Right atrium auricular region (tissue), 2 donors: ENCODE measurements at regions not wholly inside any gene's neighbourhood (a gene's known extent, or its start where the extent isn't known, plus 50 kb on each side); places are given as distances from the start of the nearest gene placed in this dataset.

ENCODE experiments used
- DNase-seq: peaks from one replicate; pipeline ENCODE4 v3.0.0-alpha.2; 2019; ENCODE audit warnings: low spot score
- H3K27ac ChIP-seq, 2 donors: fragments of 200-600 bp; sonication (generic); 1 replicate in 1 of 2; 2 replicates in 1 of 2; pipeline ENCODE4 v1.5.1; 2016 to 2019
- H3K27me3 ChIP-seq, 2 donors: fragments of 200-600 bp; sonication (generic); one replicate each; pipeline versions ENCODE4 v1.5.1 to v1.6.0; 2017 to 2019
- H3K36me3 ChIP-seq: fragments of 200-600 bp; sonication (generic); one replicate; pipeline ENCODE4 v1.5.1; 2016
- H3K4me1 ChIP-seq, 2 donors: fragments of 200-600 bp; sonication (generic); one replicate each; pipeline versions ENCODE4 v1.5.1 to v1.6.0; 2017 to 2019
- H3K4me3 ChIP-seq, 2 donors: fragments of 200-600 bp; sonication (generic); 1 replicate in 1 of 2; 2 replicates in 1 of 2; pipeline ENCODE4 v1.5.1; 2017 to 2019; ENCODE audit warnings: mild to moderate bottlenecking in 1 of 2, moderate library complexity in 1 of 2
- H3K9me3 ChIP-seq, 2 donors: fragments of 200-600 bp; sonication (generic); one replicate each; pipeline ENCODE4 v1.5.1; 2019
- CTCF ChIP-seq, 2 donors: fragments of 200-600 bp; sonication (generic); IDR thresholded peaks; one replicate each; pipeline ENCODE4 v1.5.1; 2019; ENCODE audit warnings: antibody characterized with exemption in 2 of 2

- no peak overlapping the region for H3K4me3 ChIP-seq
- TF ChIP-seq CTCF (IDR thresholded peaks at IDR 0.05): no peak
- DNase-seq: no peak
- H3K9me3 ChIP-seq: no peaks in the 10 kb centered on the region
- no peaks in the 10 kb centered on the region for H3K27me3 ChIP-seq
- no peak overlapping the region for H3K27ac ChIP-seq
- H3K4me1 ChIP-seq: no peaks in the 10 kb centered on the region
- H3K36me3 ChIP-seq: no peaks in the 10 kb centered on the region
Measured at GRCh38 chr2:122750095-122750494, 994.6 kb downstream of the TSN start.

- no peaks in the 10 kb centered on the region for H3K36me3 ChIP-seq
- H3K4me3 ChIP-seq: no peak overlapping the region
- no peak for TF ChIP-seq CTCF (IDR thresholded peaks at IDR 0.05)
- no peaks in the 10 kb centered on the region for H3K4me1 ChIP-seq
- no peaks in the 10 kb centered on the region for H3K9me3 ChIP-seq
- H3K27me3 ChIP-seq: no peaks in the 10 kb centered on the region
- no peak overlapping the region for H3K27ac ChIP-seq
- no peak for DNase-seq
Measured at GRCh38 chr2:122750808-122751207, 995.4 kb downstream of the TSN start.

- Histone ChIP-seq H3K4me1 (no peaks in the 10 kb centered on the region), H3K27me3 (no peaks in the 10 kb centered on the region), H3K4me3 (no peak overlapping the region), H3K36me3 (no peaks in the 10 kb centered on the region), H3K27ac (no peak overlapping the region), H3K9me3 (no peaks in the 10 kb centered on the region)
- no peak for DNase-seq
- TF ChIP-seq CTCF (IDR thresholded peaks at IDR 0.05): no peak
Measured at GRCh38 chr2:122753336-122753735, 997.9 kb downstream of the TSN start.

- TF ChIP-seq CTCF (IDR thresholded peaks at IDR 0.05): no peak
- H3K27ac ChIP-seq: no peak overlapping the region
Measured at GRCh38 chr2:122754561-122754960, 999.1 kb downstream of the TSN start.

GRCh38 chr2:122755281-122755780 lies 999.9 kb downstream of the TSN start:
- no peak for TF ChIP-seq CTCF (IDR thresholded peaks at IDR 0.05)

More at GRCh38 chr2:122754561-122754960, 999.1 kb downstream of the TSN start:
- no peaks in the 10 kb centered on the region for H3K9me3 ChIP-seq
- H3K4me3 ChIP-seq: no peak overlapping the region
- no peaks in the 10 kb centered on the region for H3K36me3 ChIP-seq
- no peak for DNase-seq
- no peaks in the 10 kb centered on the region for H3K4me1 ChIP-seq
- no peaks in the 10 kb centered on the region for H3K27me3 ChIP-seq

GRCh38 chr2:122758967-122759366 lies 1003.5 kb downstream of the TSN start:
- Histone ChIP-seq H3K36me3 (no peaks in the 10 kb centered on the region), H3K27me3 (no peaks in the 10 kb centered on the region), H3K27ac (no peak overlapping the region), H3K4me1 (no peaks in the 10 kb centered on the region), H3K9me3 (peaks cover 0 to 19% of the 10 kb centered on the region in 2 donors), H3K4me3 (no peak overlapping the region)
- DNase-seq: no peak
- no peak for TF ChIP-seq CTCF (IDR thresholded peaks at IDR 0.05)

More at GRCh38 chr2:122755281-122755780, 999.9 kb downstream of the TSN start:
- no peak overlapping the region for H3K4me3 ChIP-seq
- no peaks in the 10 kb centered on the region for H3K4me1 ChIP-seq
- H3K27ac ChIP-seq: no peak overlapping the region
- H3K36me3 ChIP-seq: no peaks in the 10 kb centered on the region
- DNase-seq: no peak
- H3K9me3 ChIP-seq: no peaks in the 10 kb centered on the region
- H3K27me3 ChIP-seq: no peaks in the 10 kb centered on the region
